Neutrophil (primary cell): ENCODE measurements at regions not wholly inside any gene's neighbourhood (a gene's known extent, or its start where the extent isn't known, plus 50 kb on each side); places are given as distances from the start of the nearest gene placed in this dataset.

ENCODE experiments used
- H3K27ac ChIP-seq: fragments of 200-600 bp; sonication (generic); 2 replicates; pipeline ENCODE4 v1.5.1; 2016; ENCODE audit warnings: mild to moderate bottlenecking, moderate library complexity
- H3K27me3 ChIP-seq: fragments of 200-600 bp; sonication (generic); 2 replicates; pipeline ENCODE4 v1.6.0; 2016; ENCODE audit warnings: mild to moderate bottlenecking
- H3K36me3 ChIP-seq: fragments of 200-600 bp; sonication (generic); 2 replicates; pipeline ENCODE4 v1.5.1; 2017
- H3K4me1 ChIP-seq, 2 experiments: fragments of 200-600 bp in 1 of 2; sonication (generic) in 1 of 2; 1 replicate in 1 of 2; 2 replicates in 1 of 2; pipeline versions ENCODE4 v1.5.1 to v1.6.1; 2013 to 2016; ENCODE audit warnings: low read depth in 1 of 2, low read length in 1 of 2, mild to moderate bottlenecking in 1 of 2, moderate library complexity in 1 of 2; ENCODE audit not compliant: control insufficient read depth in 1 of 2, insufficient read depth in 1 of 2
- H3K4me3 ChIP-seq, 2 experiments: fragments of 200-600 bp in 1 of 2; sonication (generic) in 1 of 2; 1 replicate in 1 of 2; 2 replicates in 1 of 2; pipeline ENCODE4 v1.5.1; 2013 to 2016; ENCODE audit warnings: low read depth in 1 of 2, low read length in 1 of 2, mild to moderate bottlenecking in 1 of 2, moderate library complexity in 1 of 2
- H3K9me3 ChIP-seq: fragments of 200-600 bp; sonication (generic); 2 replicates; pipeline ENCODE4 v1.5.1; 2016
- CTCF ChIP-seq: fragments of 200-600 bp; sonication (generic); IDR thresholded peaks from 2 replicates; pipeline ENCODE4 v1.5.1; 2016; ENCODE audit warnings: antibody characterized with exemption

- H3K36me3 ChIP-seq, result no peaks in the 10 kb centered on the region
- H3K27ac ChIP-seq, result no peak overlapping the region
- H3K9me3 ChIP-seq, result no peaks in the 10 kb centered on the region
- no peak overlapping the region for H3K4me3 ChIP-seq
- TF ChIP-seq CTCF, result no peak
- H3K4me1 ChIP-seq, result peaks cover 0 to 5% of the 10 kb centered on the region in 2 experiments
- no peaks in the 10 kb centered on the region for H3K27me3 ChIP-seq
Observed at GRCh38 chr6:147019001-147019400, 185.2 kb upstream of the STXBP5 start.

DNA sequence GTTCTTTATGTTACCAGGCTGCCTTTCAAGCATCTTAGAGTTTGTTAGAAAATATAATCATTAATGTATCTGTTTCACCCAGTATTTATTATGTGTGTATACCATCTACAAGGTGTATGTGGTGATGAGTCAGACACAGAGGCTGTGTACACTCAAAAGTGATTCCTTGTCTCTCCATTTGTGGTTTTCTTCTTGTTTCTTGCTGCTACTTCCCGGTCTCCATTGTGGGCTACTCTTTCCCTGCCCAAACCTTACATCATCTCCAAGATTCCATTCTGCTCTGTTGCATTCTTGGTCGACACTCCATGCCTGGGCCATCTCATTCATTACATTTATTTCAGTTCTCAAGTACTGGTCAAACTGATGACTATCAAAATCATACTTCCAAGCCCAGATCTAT, 182.2 kb upstream of the STXBP5 start:
- Histone ChIP-seq H3K27ac (no peak overlapping the region), H3K9me3 (no peaks in the 10 kb centered on the region), H3K27me3 (no peaks in the 10 kb centered on the region), H3K4me1 (no peaks in the 10 kb centered on the region), H3K4me3 (no peak overlapping the region), H3K36me3 (no peaks in the 10 kb centered on the region)
- no peak for TF ChIP-seq CTCF

DNA sequence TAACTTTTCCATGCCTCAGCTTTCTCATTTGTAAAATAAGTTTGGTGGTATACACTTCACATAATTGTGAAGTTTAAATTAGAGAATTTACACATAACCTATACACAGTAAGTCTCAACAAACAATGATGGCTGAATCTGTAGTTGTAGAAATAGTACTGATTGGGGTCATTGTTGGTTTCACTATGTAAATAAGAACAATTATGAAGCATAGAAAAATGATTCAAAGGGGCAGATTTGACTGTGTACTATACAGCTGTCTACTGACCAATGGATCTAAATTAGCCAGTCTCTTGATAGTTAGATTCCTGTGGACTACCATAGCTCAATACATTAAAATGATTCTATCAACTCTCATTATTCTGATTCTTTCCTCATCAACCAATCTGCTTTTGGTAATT, 181.1 kb upstream of the STXBP5 start:
- Histone ChIP-seq H3K27ac (no peak overlapping the region), H3K4me3 (no peak overlapping the region), H3K27me3 (no peaks in the 10 kb centered on the region), H3K4me1 (no peaks in the 10 kb centered on the region), H3K36me3 (no peaks in the 10 kb centered on the region), H3K9me3 (no peaks in the 10 kb centered on the region)
- TF ChIP-seq CTCF, result no peak

DNA sequence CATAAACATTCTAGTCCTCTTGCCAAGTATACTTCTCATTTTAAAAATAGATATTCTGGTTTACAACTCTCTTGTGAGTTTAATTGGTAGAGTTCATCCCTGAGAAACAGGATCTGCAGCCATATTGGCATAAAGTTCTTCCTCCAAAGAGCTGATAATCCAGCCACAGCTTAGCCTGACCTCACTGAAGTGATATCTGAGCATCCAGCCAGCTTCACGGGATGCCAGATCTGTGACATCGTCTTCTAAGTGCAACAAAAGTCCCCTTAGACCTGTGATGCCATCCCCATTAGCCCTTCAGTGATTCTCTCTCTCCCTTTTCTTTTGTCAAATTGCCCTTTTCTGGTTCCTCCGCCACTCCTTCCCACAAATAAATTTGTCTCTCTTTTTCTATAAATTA, 180.6 kb upstream of the STXBP5 start:
- Histone ChIP-seq H3K27ac (no peak overlapping the region), H3K4me1 (no peaks in the 10 kb centered on the region), H3K27me3 (no peaks in the 10 kb centered on the region), H3K4me3 (no peak overlapping the region), H3K36me3 (no peaks in the 10 kb centered on the region), H3K9me3 (no peaks in the 10 kb centered on the region)
- no peak for TF ChIP-seq CTCF

GRCh38 chr6:147029923-147030322, 174.3 kb upstream of the STXBP5 start:
- Histone ChIP-seq H3K9me3 (no peaks in the 10 kb centered on the region), H3K4me3 (no peak overlapping the region), H3K36me3 (no peaks in the 10 kb centered on the region), H3K4me1 (no peaks in the 10 kb centered on the region), H3K27ac (no peak overlapping the region), H3K27me3 (no peaks in the 10 kb centered on the region)
- no peak for TF ChIP-seq CTCF

GRCh38 chr6:147033267-147033666, 170.9 kb upstream of the STXBP5 start:
- no peak for TF ChIP-seq CTCF
- no peaks in the 10 kb centered on the region for H3K4me1 ChIP-seq
- no peaks in the 10 kb centered on the region for H3K9me3 ChIP-seq
- no peaks in the 10 kb centered on the region for H3K36me3 ChIP-seq
- H3K27ac ChIP-seq, result no peak overlapping the region
- H3K4me3 ChIP-seq, result no peak overlapping the region
- H3K27me3 ChIP-seq, result no peaks in the 10 kb centered on the region
